GM21786 (cell line): ENCODE measurements at regions not wholly inside any gene's neighbourhood (a gene's known extent, or its start where the extent isn't known, plus 50 kb on each side); places are given as distances from the start of the nearest gene placed in this dataset.
"Not testable (repeated sequence)": the region's sequence is repeated elsewhere in the genome, so short reads cannot be mapped to it uniquely, and the experiment has no call there.

ENCODE experiments used
- ATAC-seq: cut with Tn5 transposase; IDR thresholded peaks from one replicate; pipeline ENCODE4 v1.9.1; 2021; ENCODE audit not compliant: unreplicated experiment

GRCh38 chr3:55297706-55298105 is 189.4 kb downstream of the WNT5A start:
- no peak for ATAC-seq

GRCh38 chr3:55297245-55297644 is 189.9 kb downstream of the WNT5A start:
- no peak for ATAC-seq

GRCh38 chr3:55296791-55297190 is 190.3 kb downstream of the WNT5A start:
- no peak for ATAC-seq

- no peak for ATAC-seq
These were observed 191.1 kb downstream of the WNT5A start for GRCh38 chr3:55296030-55296429.

- no peak for ATAC-seq
These were observed 192.5 kb downstream of the WNT5A start for GRCh38 chr3:55294557-55294956.

- ATAC-seq, result no peak
These were observed 194.7 kb downstream of the WNT5A start for GRCh38 chr3:55292360-55292759.

GRCh38 chr3:55288657-55289056 is 198.4 kb downstream of the WNT5A start:
- ATAC-seq, result no peak

- no peak for ATAC-seq
These were observed 200.4 kb downstream of the WNT5A start for GRCh38 chr3:55286693-55287092.

- no peak for ATAC-seq
These were observed 201.9 kb downstream of the WNT5A start for GRCh38 chr3:55285156-55285555.

- ATAC-seq, result no peak
These were observed 203.6 kb downstream of the WNT5A start for GRCh38 chr3:55283441-55283925.

GRCh38 chr3:55282994-55283393 is 204.1 kb downstream of the WNT5A start:
- ATAC-seq, result no peak

- no peak for ATAC-seq
These were observed 215.0 kb downstream of the WNT5A start for GRCh38 chr3:55272031-55272645.

GRCh38 chr3:55271549-55271948 is 215.6 kb downstream of the WNT5A start:
- no peak for ATAC-seq

- no peak for ATAC-seq
These were observed 216.1 kb downstream of the WNT5A start for GRCh38 chr3:55270976-55271375.

- ATAC-seq, result no peak
These were observed 217.5 kb downstream of the WNT5A start for GRCh38 chr3:55269636-55270035.

GRCh38 chr3:55269096-55269495 is 218.0 kb downstream of the WNT5A start:
- no peak for ATAC-seq

- no peak for ATAC-seq
These were observed 219.7 kb downstream of the WNT5A start for GRCh38 chr3:55267206-55267930.

GRCh38 chr3:55264919-55265318 is 222.2 kb downstream of the WNT5A start:
- ATAC-seq, result no peak

- ATAC-seq, result no peak
These were observed 234.2 kb downstream of the WNT5A start for GRCh38 chr3:55252921-55253320.

- not testable (repeated sequence) for ATAC-seq
These were observed 237.9 kb downstream of the WNT5A start for GRCh38 chr3:55249156-55249555.

- no peak for ATAC-seq
These were observed 239.4 kb downstream of the WNT5A start for GRCh38 chr3:55247666-55248065.

GRCh38 chr3:55246033-55246432 is 241.1 kb downstream of the WNT5A start:
- ATAC-seq, result no peak

GRCh38 chr3:55245351-55245750 is 241.8 kb downstream of the WNT5A start:
- no peak for ATAC-seq
